Omental fat pad (tissue), 3 donors: ENCODE measurements at regions not wholly inside any gene's neighbourhood (a gene's known extent, or its start where the extent isn't known, plus 50 kb on each side); places are given as distances from the start of the nearest gene placed in this dataset.

Source experiments
- ATAC-seq: fragments of 150-250 bp; one replicate; pipeline ENCODE4 v1.9.1; 2016; ENCODE audit warnings: mild to moderate bottlenecking, moderate library complexity; ENCODE audit not compliant: low FRiP score
- DNase-seq: peaks from one replicate; pipeline ENCODE4 v3.0.0-alpha.2; 2019; ENCODE audit warnings: low spot score
- CTCF ChIP-seq, 3 donors: fragments of 450-650 bp; IDR thresholded peaks; one replicate each; pipeline ENCODE4 v1.5.1; 2016 to 2017; ENCODE audit warnings: antibody characterized with exemption in 3 of 3, mild to moderate bottlenecking in 3 of 3, moderate library complexity in 2 of 3

- ATAC-seq (no peak), DNase-seq (no peak)
- no peak for TF ChIP-seq CTCF (IDR thresholded peaks at IDR 0.05)
Observed at GRCh38 chr5:63483338-63483737, 478.9 kb downstream of the HTR1A start.

GRCh38 chr5:63473335-63473967 is 488.8 kb downstream of the HTR1A start:
- ATAC-seq: no peak
- no peak for DNase-seq
- TF ChIP-seq CTCF (IDR thresholded peaks at IDR 0.05): no peak

GRCh38 chr5:63456279-63456678 is 506.0 kb downstream of the HTR1A start:
- ATAC-seq: no peak
- TF ChIP-seq CTCF (IDR thresholded peaks at IDR 0.05): no peak

GRCh38 chr5:63451188-63451587 is 511.1 kb downstream of the HTR1A start:
- TF ChIP-seq CTCF (IDR thresholded peaks at IDR 0.05): no peak
- DNase-seq (no peak), ATAC-seq (no peak)

More at GRCh38 chr5:63456279-63456678, 506.0 kb downstream of the HTR1A start:
- no peak for DNase-seq

GRCh38 chr5:63439537-63439936 is 522.7 kb downstream of the HTR1A start:
- ATAC-seq (no peak), DNase-seq (no peak)
- TF ChIP-seq CTCF (IDR thresholded peaks at IDR 0.05): no peak

- no peak for TF ChIP-seq CTCF (IDR thresholded peaks at IDR 0.05)
- DNase-seq: no peak
- no peak for ATAC-seq
Observed at GRCh38 chr5:63409737-63410136, 552.5 kb downstream of the HTR1A start.

- ATAC-seq (no peak), DNase-seq (no peak)
- no peak for TF ChIP-seq CTCF (IDR thresholded peaks at IDR 0.05)
Observed at GRCh38 chr5:63408984-63409383, 553.3 kb downstream of the HTR1A start.
